PC-3 (cell line): ENCODE measurements at regions not wholly inside any gene's neighbourhood (a gene's known extent, or its start where the extent isn't known, plus 50 kb on each side); places are given as distances from the start of the nearest gene placed in this dataset.

Experiments used
- EZH2 ChIP-seq: fragments of 300-600 bp; sonication (generic); IDR thresholded peaks from one replicate; pipeline ENCODE4 v1.6.1; 2017; ENCODE audit warnings: antibody characterized with exemption, mild to moderate bottlenecking, low read length; ENCODE audit not compliant: unreplicated experiment
- EZH2phosphoT487 ChIP-seq: fragments of 300-600 bp; sonication (generic); IDR thresholded peaks from 2 replicates; pipeline ENCODE4 v1.6.1; 2018; ENCODE audit warnings: mild to moderate bottlenecking, antibody characterized with exemption, low read length, borderline replicate concordance
- TF ChIP-seq, protein P1 (sequence below): fragments of 300-600 bp; sonication (generic); conservative IDR thresholded peaks from 2 replicates; pipeline ENCODE4 v1.5.1; 2017; ENCODE audit warnings: antibody characterized with exemption, low read depth, mild to moderate bottlenecking, low read length

DNA sequence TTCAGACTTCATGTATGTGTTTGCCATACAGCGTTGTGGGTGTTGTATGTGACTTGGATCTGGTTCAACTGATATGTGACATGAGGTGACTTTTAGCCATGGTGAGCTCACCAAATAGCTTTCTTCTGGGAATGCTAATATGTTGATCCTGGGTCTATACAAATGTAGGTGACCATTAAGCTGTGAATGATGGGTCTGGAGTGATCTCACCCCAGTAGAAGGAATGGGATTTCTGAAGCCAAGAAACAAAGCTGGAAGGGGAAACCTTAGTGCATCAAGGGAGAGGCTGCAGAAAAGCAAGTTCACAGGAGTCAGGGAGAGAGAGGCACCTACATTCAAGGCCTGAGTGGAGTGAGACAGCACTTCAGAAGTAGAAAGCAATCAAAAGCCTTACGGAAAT is 421.0 kb upstream of the THRB start:
- TF ChIP-seq, protein P1, sequence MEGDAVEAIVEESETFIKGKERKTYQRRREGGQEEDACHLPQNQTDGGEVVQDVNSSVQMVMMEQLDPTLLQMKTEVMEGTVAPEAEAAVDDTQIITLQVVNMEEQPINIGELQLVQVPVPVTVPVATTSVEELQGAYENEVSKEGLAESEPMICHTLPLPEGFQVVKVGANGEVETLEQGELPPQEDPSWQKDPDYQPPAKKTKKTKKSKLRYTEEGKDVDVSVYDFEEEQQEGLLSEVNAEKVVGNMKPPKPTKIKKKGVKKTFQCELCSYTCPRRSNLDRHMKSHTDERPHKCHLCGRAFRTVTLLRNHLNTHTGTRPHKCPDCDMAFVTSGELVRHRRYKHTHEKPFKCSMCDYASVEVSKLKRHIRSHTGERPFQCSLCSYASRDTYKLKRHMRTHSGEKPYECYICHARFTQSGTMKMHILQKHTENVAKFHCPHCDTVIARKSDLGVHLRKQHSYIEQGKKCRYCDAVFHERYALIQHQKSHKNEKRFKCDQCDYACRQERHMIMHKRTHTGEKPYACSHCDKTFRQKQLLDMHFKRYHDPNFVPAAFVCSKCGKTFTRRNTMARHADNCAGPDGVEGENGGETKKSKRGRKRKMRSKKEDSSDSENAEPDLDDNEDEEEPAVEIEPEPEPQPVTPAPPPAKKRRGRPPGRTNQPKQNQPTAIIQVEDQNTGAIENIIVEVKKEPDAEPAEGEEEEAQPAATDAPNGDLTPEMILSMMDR: no peak
- TF ChIP-seq EZH2 (no peak), EZH2phosphoT487 (no peak)
